HCT116 (cell line): ENCODE measurements at regions not wholly inside any gene's neighbourhood (a gene's known extent, or its start where the extent isn't known, plus 50 kb on each side); places are given as distances from the start of the nearest gene placed in this dataset.

ENCODE experiments used
- ATAC-seq: fragments of 200-7000 bp; cut with Tn5 transposase; 2 replicates; pipeline ENCODE4 v1.9.1; 2020; ENCODE audit warnings: mild to moderate bottlenecking, moderate library complexity
- BruUV-seq: library from RNA; stranded (reverse); fragments of 400-500 nt; replicated peaks from 2 replicates; lab custom pipeline; 2021; lab: Mats Ljungman, UMichigan
- CTCF ChIA-PET: fragments of 300-600 bp; sonication (Branson Sonifier 250); formaldehyde crosslinking; loops from one replicate; lab custom pipeline; 2021; ENCODE audit warnings: antibody characterized with exemption; lab: Charles Lee
- POLR2A ChIA-PET: fragments of 300-600, 350-600 bp; sonication (Branson Sonifier 250); formaldehyde crosslinking; loops from one replicate; lab custom pipeline; 2021; ENCODE audit warnings: antibody characterized with exemption; lab: Charles Lee
- RAD21 ChIA-PET, 2 experiments: fragments of 300-600 bp; sonication (Branson Sonifier 250); formaldehyde crosslinking; loops; one replicate each; lab custom pipeline; 2023; ENCODE audit warnings: low total read pairs in 2 of 2; ENCODE audit not compliant: uncharacterized antibody in 2 of 2, unreplicated experiment in 2 of 2, low non-redundant PET in 1 of 2; lab: Charles Lee
- DNase-seq: peaks from one replicate; pipeline ENCODE4 v3.0.0-alpha.2; 2010; ENCODE audit warnings: low read depth, low spot score
- H2AFZ ChIP-seq: fragments of 200-600 bp; shearing (Covaris generic), sonication (generic); 2 replicates; pipeline ENCODE4 v1.6.1; 2017; ENCODE audit warnings: low read depth, mixed run types, mixed read lengths, antibody characterized with exemption, low read length; ENCODE audit not compliant: poor library complexity, severe bottlenecking
- H3K27ac ChIP-seq: 2 replicates; pipeline ENCODE4 v1.5.1; 2012; ENCODE audit warnings: low read depth, low read length
- H3K27me3 ChIP-seq: fragments of 200-600 bp; sonication (generic); 2 replicates; pipeline ENCODE4 v1.6.1; 2016; ENCODE audit warnings: mixed run types, low read length, mixed read lengths; ENCODE audit not compliant: insufficient read depth
- H3K36me3 ChIP-seq, 2 experiments: fragments of 200-500 bp in 1 of 2; fragments of 200-600 bp in 1 of 2; sonication (Bioruptor generic) in 1 of 2; sonication (generic) in 1 of 2; 2 replicates each; pipeline versions ENCODE4 v1.5.1 to v1.6.1; 2014 to 2016; ENCODE audit warnings: low read length in 2 of 2, inconsistent platforms in 1 of 2, mixed read lengths in 1 of 2, mixed run types in 1 of 2; ENCODE audit not compliant: insufficient read depth in 2 of 2, control insufficient read depth in 1 of 2
- H3K4me1 ChIP-seq, 2 experiments: fragments of 200-600 bp in 1 of 2; sonication (generic) in 1 of 2; 2 replicates each; pipeline versions ENCODE4 v1.5.1 to v1.6.1; 2012 to 2017; ENCODE audit warnings: low read length in 2 of 2, inconsistent platforms in 1 of 2, mild to moderate bottlenecking in 1 of 2, mixed read lengths in 1 of 2, mixed run types in 1 of 2, moderate library complexity in 1 of 2; ENCODE audit not compliant: insufficient read depth in 2 of 2, control insufficient read depth in 1 of 2
- H3K4me2 ChIP-seq: fragments of 200-600 bp; sonication (generic); 2 replicates; pipeline ENCODE4 v1.6.1; 2017; ENCODE audit warnings: mixed run types, low read length, mixed read lengths
- H3K4me3 ChIP-seq, 2 experiments: fragments of 200-600 bp in 1 of 2; sonication (generic) in 1 of 2; replicated peaks in 1 of 2; 2 replicates each; pipeline ENCODE4 v1.5.1; 2011 to 2016; ENCODE audit warnings: low read length in 2 of 2, control low read depth in 1 of 2, low read depth in 1 of 2, mild to moderate bottlenecking in 1 of 2, mixed read lengths in 1 of 2, mixed run types in 1 of 2
- H3K79me2 ChIP-seq: fragments of 200-600 bp; sonication (generic); 2 replicates; pipeline ENCODE4 v1.6.1; 2017; ENCODE audit warnings: mild to moderate bottlenecking, mixed run types, low read length, moderate library complexity, mixed read lengths; ENCODE audit not compliant: insufficient read depth
- H3K9ac ChIP-seq: fragments of 200-600 bp; sonication (generic); 2 replicates; pipeline ENCODE4 v1.6.1; 2016; ENCODE audit warnings: low read length, mixed read lengths
- H3K9me2 ChIP-seq: fragments of 200-600 bp; sonication (generic), shearing (Covaris generic); 2 replicates; pipeline ENCODE4 v1.6.1; 2017; ENCODE audit warnings: mixed run types, mild to moderate bottlenecking, moderate library complexity; ENCODE audit not compliant: insufficient read depth
- H3K9me3 ChIP-seq, 2 experiments: fragments of 200-500 bp in 1 of 2; fragments of 200-600 bp in 1 of 2; sonication (Bioruptor generic) in 1 of 2; sonication (generic) in 1 of 2; 2 replicates each; pipeline ENCODE4 v1.6.1; 2014 to 2017; ENCODE audit warnings: low read length in 2 of 2, mixed read lengths in 2 of 2, inconsistent platforms in 1 of 2, low read depth in 1 of 2, mild to moderate bottlenecking in 1 of 2, mixed run types in 1 of 2, moderate library complexity in 1 of 2; ENCODE audit not compliant: control insufficient read depth in 1 of 2, insufficient read depth in 1 of 2
- H4K20me1 ChIP-seq: fragments of 200-600 bp; sonication (generic), shearing (Covaris generic); 2 replicates; pipeline ENCODE4 v1.6.1; 2017; ENCODE audit warnings: mixed run types, mild to moderate bottlenecking, moderate library complexity; ENCODE audit not compliant: insufficient read depth
- RAD21 ChIP-seq: IDR thresholded peaks from 2 replicates; pipeline ENCODE4 v1.6.1; 2012; ENCODE audit warnings: low read depth, mild to moderate bottlenecking
- intact Hi-C: fragments of 100-400 bp; cut with micrococcal nuclease; formaldehyde crosslinking; loops from 2 replicates; pipeline ENCODE4 v1.10.0; 2022
- TF ChIP-seq, protein P1 (sequence below), 3 experiments: fragments of 200-600 bp in 1 of 3; sonication (generic) in 1 of 3; IDR thresholded peaks in 2 of 3; conservative IDR thresholded peaks in 1 of 3; 2 replicates each; pipeline ENCODE4 v1.5.1; 2012 to 2017; ENCODE audit warnings: low read depth in 2 of 3, low read length in 2 of 3, antibody characterized with exemption in 1 of 3, borderline replicate concordance in 1 of 3, control low read depth in 1 of 3, mild to moderate bottlenecking in 1 of 3, mixed read lengths in 1 of 3, mixed run types in 1 of 3, moderate library complexity in 1 of 3; ENCODE audit not compliant: insufficient read depth in 1 of 3

DNA sequence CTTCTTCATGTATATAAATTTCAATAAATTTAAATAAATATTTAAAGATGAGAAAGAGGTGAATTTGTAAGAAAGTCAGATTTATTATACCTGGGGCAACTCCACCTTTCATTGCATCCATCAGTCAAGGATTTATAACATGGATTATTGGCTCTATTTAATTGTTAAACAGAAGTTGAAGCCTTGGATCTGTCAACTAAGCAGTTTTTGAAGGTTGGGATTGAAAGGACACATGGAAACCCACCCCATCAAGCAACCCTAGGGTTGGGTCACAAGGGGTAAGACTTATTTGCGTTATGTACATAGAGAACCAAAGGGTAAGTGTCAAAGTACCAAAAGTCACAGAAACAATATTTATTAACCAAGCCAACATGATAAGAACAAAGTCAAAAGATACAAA, 342.5 kb downstream of the ELAVL2 start:
- no TSS peak for BruUV-seq

DNA sequence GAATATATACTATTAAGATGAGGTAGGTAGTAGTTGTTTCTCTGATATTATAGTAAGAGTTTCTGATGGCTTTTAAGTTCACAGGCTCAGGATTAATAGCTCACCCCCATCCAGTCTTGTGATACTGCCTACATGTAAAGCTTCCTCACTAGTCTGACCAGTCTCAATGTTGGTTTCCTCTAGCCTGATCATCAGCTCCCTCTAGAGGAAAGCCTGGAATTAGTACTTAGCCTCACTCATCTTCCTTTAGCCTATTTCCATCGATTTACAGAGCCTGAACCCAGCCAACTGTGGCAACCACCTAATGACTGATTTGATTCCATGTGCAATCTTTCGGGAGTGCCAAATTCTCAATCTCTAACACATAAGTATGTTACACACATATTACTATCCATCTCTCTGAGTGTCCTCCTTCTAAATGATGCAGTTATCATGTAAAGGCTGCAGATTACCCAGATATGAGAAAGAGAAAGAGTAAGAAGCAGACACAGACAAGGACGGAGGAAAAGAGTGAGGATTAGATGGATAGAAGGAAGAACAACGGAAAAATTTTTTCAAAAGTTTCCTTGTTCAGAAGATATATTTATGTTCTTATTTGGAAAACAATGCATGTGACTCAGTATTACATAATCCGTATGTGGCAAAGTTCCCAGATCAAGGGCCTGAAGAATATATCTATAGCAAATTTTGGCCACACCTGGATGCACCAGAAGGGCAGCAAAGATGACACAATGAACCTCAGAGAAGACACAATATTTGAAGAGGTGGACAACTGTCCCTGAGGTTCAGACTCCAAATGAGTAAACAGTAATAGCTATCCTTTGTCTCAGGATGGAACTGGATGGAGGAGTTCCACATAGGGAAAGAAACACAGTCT, 333.7 kb downstream of the ELAVL2 start:
- H4K20me1 ChIP-seq: no peaks in the 10 kb centered on the region
- RAD21 ChIA-PET: no interaction called here
- CTCF ChIA-PET: no interaction called here
- no peak overlapping the region for H3K4me3 ChIP-seq
- no peak overlapping the region for H3K27ac ChIP-seq
- H3K9ac ChIP-seq: no peak overlapping the region
- TF ChIP-seq, protein P1, sequence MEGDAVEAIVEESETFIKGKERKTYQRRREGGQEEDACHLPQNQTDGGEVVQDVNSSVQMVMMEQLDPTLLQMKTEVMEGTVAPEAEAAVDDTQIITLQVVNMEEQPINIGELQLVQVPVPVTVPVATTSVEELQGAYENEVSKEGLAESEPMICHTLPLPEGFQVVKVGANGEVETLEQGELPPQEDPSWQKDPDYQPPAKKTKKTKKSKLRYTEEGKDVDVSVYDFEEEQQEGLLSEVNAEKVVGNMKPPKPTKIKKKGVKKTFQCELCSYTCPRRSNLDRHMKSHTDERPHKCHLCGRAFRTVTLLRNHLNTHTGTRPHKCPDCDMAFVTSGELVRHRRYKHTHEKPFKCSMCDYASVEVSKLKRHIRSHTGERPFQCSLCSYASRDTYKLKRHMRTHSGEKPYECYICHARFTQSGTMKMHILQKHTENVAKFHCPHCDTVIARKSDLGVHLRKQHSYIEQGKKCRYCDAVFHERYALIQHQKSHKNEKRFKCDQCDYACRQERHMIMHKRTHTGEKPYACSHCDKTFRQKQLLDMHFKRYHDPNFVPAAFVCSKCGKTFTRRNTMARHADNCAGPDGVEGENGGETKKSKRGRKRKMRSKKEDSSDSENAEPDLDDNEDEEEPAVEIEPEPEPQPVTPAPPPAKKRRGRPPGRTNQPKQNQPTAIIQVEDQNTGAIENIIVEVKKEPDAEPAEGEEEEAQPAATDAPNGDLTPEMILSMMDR (IDR thresholded peaks at IDR 0.05 in 2 of 3, conservative IDR thresholded peaks at IDR 0.05 in 1 of 3; ENCODE audit: borderline replicate concordance in 1 of 3, insufficient read depth in 1 of 3, low read depth in 2 of 3, low read length in 2 of 3): no peak; a peak in 1 of 6 replicates
- TF ChIP-seq RAD21: 0 out of 2 replicates have a peak, but pooled peaks have one; percentile 7
- TF ChIP-seq, all 23 proteins: peak for 1
- no peaks in the 10 kb centered on the region for H3K36me3 ChIP-seq
- H3K9me2 ChIP-seq: no peaks in the 10 kb centered on the region
- H3K4me1 ChIP-seq: no peaks in the 10 kb centered on the region
- H2AFZ ChIP-seq: no peak overlapping the region
- H3K79me2 ChIP-seq: no peaks in the 10 kb centered on the region
- no peak for ATAC-seq
- H3K9me3 ChIP-seq: peaks cover 7 to 13% of the 10 kb centered on the region in 2 experiments; a peak in 2 of 4 replicates
- intact Hi-C loops: no loop called here
- POLR2A ChIA-PET: no interaction called here
- no peak for DNase-seq
- H3K4me2 ChIP-seq: no peak overlapping the region
- H3K27me3 ChIP-seq: no peaks in the 10 kb centered on the region
- BruUV-seq: no TSS peak

More for the DNA sequence above, 342.5 kb downstream of the ELAVL2 start:
- DNase-seq (no peak), ATAC-seq (no peak)
- intact Hi-C loops: no loop called here
- POLR2A ChIA-PET: no interaction called here
- H3K79me2 ChIP-seq: no peaks in the 10 kb centered on the region
- H3K9me2 ChIP-seq: no peaks in the 10 kb centered on the region
- no peak overlapping the region for H3K9ac ChIP-seq
- no peak overlapping the region for H3K4me3 ChIP-seq
- H3K4me2 ChIP-seq: no peak overlapping the region
- CTCF ChIA-PET: no interaction called here
- no peak overlapping the region for H3K27ac ChIP-seq
- H4K20me1 ChIP-seq: no peaks in the 10 kb centered on the region
- peaks cover 8 to 21% of the 10 kb centered on the region in 2 experiments; a peak in 3 of 4 replicates for H3K9me3 ChIP-seq
- H3K4me1 ChIP-seq: no peaks in the 10 kb centered on the region
- no peak overlapping the region for H2AFZ ChIP-seq
- H3K27me3 ChIP-seq: no peaks in the 10 kb centered on the region
- H3K36me3 ChIP-seq: no peaks in the 10 kb centered on the region
- TF ChIP-seq, protein P1 (IDR thresholded peaks at IDR 0.05 in 2 of 3, conservative IDR thresholded peaks at IDR 0.05 in 1 of 3; ENCODE audit: borderline replicate concordance in 1 of 3, insufficient read depth in 1 of 3, low read depth in 2 of 3, low read length in 2 of 3): no peak
- RAD21 ChIA-PET: no interaction called here
